RWPE1 (cell line): ENCODE measurements at regions not wholly inside any gene's neighbourhood (a gene's known extent, or its start where the extent isn't known, plus 50 kb on each side); places are given as distances from the start of the nearest gene placed in this dataset.

ENCODE experiments used
- CTCF ChIA-PET: fragments of 350-600 bp; sonication (Branson Sonifier 250); formaldehyde crosslinking; extraction: SDS; loops from one replicate; lab custom pipeline; 2021; lab: Yijun Ruan, JAX
- POLR2A ChIA-PET: fragments of 400-600 bp; formaldehyde crosslinking; extraction: SDS; loops from one replicate; lab custom pipeline; 2020; ENCODE audit warnings: antibody characterized with exemption; ENCODE audit not compliant: low non-redundant PET; lab: Yijun Ruan, JAX
- DNase-seq: peaks from one replicate; pipeline ENCODE4 v3.0.0; 2012; ENCODE audit warnings: low spot score
- H3K27ac ChIP-seq: fragments of 450-650 bp; 2 replicates; pipeline ENCODE4 v1.5.1; 2017
- CTCF ChIP-seq: fragments of 450-650 bp; conservative IDR thresholded peaks from 2 replicates; pipeline ENCODE4 v1.5.1; 2017; ENCODE audit warnings: low read depth, mild to moderate bottlenecking

DNA sequence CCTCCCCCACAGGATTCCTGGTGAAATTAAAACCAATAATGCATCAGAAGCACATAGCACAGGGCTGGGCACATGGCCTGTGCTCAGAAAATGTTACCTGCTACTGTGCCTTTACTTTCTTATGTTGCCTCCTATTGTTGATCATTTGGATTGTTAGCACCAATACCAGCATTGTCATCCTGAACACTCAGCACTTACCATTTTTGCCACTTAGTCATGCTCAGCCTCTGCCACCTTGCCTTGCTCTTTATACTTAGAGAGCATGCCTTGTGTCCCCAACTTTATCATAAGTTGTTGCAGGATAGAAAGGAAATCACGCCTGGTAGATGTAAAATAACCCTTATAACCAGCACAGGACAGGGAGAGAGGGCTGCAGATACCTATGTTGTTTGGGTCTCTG is 361.0 kb upstream of the RUNX1 start:
- ChIA-PET POLR2A (no interaction called here), CTCF (no interaction called here)
- no peak overlapping the region for H3K27ac ChIP-seq
- no peak for TF ChIP-seq CTCF
- no peak for DNase-seq

DNA sequence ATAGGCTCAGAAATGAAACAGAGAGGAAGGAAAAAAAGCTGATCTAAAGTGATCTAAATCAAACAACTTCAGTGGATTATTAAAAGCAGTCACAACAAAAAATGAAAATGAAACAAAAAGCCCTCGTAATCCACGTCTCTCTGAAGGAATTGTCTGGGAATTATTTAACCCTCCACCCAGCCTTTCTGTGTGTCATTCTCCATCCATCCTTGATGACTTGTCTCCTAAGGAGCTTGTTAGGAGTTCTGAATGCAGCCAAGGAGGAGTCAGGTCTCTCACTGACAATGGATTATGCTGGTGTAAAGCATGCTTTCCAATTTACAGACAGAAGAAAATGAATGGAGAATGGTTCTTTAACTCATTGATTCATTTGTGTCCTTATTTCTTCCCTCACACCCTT is 359.3 kb upstream of the RUNX1 start:
- TF ChIP-seq CTCF = no peak
- CTCF ChIA-PET = no interaction called here
- POLR2A ChIA-PET = no interaction called here
- H3K27ac ChIP-seq = no peak overlapping the region
- DNase-seq = no peak

DNA sequence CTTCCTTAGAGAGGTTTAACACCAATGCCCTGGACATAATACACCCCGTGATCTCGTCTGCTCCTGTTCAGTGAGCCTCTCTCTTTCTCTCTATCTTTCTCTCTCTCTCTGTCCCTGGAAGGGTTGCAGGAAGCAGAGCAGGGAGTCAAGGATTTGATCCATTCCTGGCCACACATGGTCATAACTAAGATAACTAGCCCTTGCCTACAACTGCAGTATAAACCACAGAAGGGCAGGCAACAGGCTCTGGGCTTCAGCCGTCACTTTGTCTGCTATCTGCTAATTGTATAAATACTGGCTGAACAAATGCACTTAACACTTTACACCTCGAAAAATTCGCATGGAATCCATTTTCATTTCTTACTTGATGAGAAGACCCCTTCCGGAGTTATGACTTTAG is 357.5 kb upstream of the RUNX1 start:
- CTCF ChIA-PET = interaction anchor here (0.5 kb wide), 1 partner anchor 335 kb away, joined by 3 read pairs; no protein-coding TSS in a partner anchor
- POLR2A ChIA-PET = no interaction called here
- H3K27ac ChIP-seq = no peak overlapping the region
- no peak for TF ChIP-seq CTCF
- DNase-seq = no peak

DNA sequence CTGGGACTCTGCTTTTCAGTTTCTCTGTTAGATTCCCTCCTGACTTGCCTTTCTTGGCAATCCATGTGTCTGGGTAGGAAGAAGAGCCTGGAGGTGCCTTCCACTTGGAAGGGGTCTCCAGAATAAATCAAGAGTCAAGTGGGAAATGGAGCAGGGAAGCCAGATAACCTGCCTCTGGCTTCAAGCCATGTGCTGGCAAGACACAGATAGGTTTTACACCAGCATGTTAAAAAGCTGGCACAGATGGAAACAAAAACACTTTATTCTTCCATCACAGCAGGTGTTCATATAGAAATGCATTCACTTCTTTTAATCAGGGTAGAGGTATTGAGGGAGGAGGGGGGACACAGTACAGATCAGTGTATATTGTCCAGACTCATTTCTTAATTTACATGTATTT is 356.9 kb upstream of the RUNX1 start:
- no peak for TF ChIP-seq CTCF
- H3K27ac ChIP-seq = no peak overlapping the region
- DNase-seq = no peak
- POLR2A ChIA-PET = interaction anchor here (1.0 kb wide), 1 partner anchor 517 kb away, joined by 3 read pairs; no protein-coding TSS in a partner anchor
- CTCF ChIA-PET = interaction anchor here (0.5 to 0.7 kb wide), 3 partner anchors 18 to 336 kb away, joined by 3 to 4 read pairs (median 3); no protein-coding TSS in a partner anchor

DNA sequence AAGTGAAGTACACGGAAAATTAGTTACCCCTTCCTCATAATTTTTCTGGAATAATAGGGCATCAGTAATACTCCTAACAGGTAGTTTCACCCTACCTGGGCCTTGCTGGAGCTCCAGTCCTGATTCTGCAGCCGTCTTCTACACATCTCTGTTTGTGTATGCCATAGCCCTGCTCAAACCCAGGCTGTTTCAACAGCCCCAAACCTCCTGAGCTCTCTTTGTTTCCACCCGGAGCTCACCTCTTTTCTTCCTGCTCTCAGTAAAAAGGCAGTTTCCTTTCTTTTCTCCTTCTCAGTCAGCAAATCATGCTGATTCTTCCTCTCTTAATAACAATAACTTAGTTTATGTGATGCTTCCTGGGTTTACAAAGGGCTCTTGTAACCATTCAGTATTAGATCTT is 355.1 kb upstream of the RUNX1 start:
- CTCF ChIA-PET = no interaction called here
- H3K27ac ChIP-seq = no peak overlapping the region
- DNase-seq = no peak
- no peak for TF ChIP-seq CTCF
- POLR2A ChIA-PET = no interaction called here

DNA sequence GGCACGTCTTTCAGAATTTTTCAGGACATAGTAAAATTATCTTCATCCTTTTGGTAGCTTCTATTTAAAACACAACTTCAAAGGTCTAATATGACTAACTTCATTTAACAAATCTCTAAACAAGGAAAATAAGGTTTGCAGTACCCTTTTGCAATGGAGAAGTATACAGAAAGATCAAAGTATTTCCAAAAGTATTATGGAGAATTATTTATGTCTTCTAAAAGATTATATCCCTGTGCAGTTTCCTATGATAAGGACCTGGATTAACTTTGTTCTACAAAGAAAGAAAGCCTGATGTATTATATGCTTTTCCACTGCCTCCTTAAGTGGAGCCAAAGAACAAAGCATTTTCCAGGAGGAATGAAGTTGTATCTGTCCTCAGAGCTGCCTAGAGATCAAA is 353.0 kb upstream of the RUNX1 start:
- ChIA-PET POLR2A (no interaction called here), CTCF (interaction anchor here (0.6 kb wide), 1 partner anchor 1100 kb away, joined by 3 read pairs; no protein-coding TSS in a partner anchor)
- TF ChIP-seq CTCF = no peak
- no peak overlapping the region for H3K27ac ChIP-seq
- DNase-seq = no peak
